ENCODE measurements at regions not wholly inside any gene's neighbourhood (a gene's known extent, or its start where the extent isn't known, plus 50 kb on each side); places are given as distances from the start of the nearest gene placed in this dataset.

DNA sequence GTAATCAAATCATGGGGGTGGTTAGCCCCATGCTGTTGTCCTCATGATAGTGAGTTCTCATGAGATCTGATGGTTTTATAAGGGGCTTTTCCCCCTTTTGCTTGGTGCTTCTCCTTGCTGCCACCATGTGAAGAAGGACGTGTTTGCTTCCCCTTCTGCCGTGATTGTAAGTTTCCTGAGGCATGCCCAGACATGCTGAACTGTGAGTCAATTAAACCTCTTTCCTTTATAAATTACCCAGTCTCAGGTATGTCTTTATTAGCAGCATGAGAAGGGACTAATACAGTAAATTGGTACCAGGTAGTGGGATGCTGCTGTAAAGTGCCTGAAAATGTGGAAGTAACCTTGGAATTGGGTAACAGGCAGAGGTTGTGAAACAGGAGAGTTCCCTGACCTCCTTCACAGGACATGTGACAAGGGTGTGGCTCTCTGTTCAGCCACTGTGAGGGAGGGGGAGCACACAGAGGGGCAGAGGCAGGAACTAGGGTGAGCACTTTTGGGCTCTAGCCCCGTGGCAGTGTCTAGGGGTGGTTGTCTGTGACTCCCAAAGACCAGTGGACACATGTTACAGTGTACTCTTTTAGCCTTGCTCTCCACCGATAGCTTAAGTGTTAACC lies 105.3 kb downstream of the BACH1 start:
- Histone ChIP-seq H3K27ac (ENCODE audit: extremely low read depth, low read depth, low read length) (no peak overlapping the region), H3K9me3 (ENCODE audit: control insufficient read depth, insufficient read depth, low read depth, low read length) (no peaks in the 10 kb centered on the region), H3K36me3 (ENCODE audit: control insufficient read depth in 2 of 2, insufficient read depth in 1 of 2, low read length in 2 of 2) (no peaks in the 10 kb centered on the region), H3K4me1 (ENCODE audit: control insufficient read depth, insufficient read depth, low read length) (no peaks in the 10 kb centered on the region), H3K4me3 (ENCODE audit: low read depth, low read length) (no peak overlapping the region)
- ChIA-PET POLR2A (no interaction called here), CTCF (no interaction called here)
- TF ChIP-seq ZNF830 (tag by site-specific recombination; IDR thresholded peaks at IDR 0.05; ENCODE audit: low read depth), result no peak
- TF ChIP-seq IKZF3 (tag by site-specific recombination; IDR thresholded peaks at IDR 0.05), result no peak
- TF ChIP-seq WT1 (tag by site-specific recombination; IDR thresholded peaks at IDR 0.05), result no peak
- peak; percentile 69 for TF ChIP-seq SETDB1 (IDR thresholded peaks at IDR 0.05; ENCODE audit: insufficient read length, low read length)
- TF ChIP-seq, protein P1, sequence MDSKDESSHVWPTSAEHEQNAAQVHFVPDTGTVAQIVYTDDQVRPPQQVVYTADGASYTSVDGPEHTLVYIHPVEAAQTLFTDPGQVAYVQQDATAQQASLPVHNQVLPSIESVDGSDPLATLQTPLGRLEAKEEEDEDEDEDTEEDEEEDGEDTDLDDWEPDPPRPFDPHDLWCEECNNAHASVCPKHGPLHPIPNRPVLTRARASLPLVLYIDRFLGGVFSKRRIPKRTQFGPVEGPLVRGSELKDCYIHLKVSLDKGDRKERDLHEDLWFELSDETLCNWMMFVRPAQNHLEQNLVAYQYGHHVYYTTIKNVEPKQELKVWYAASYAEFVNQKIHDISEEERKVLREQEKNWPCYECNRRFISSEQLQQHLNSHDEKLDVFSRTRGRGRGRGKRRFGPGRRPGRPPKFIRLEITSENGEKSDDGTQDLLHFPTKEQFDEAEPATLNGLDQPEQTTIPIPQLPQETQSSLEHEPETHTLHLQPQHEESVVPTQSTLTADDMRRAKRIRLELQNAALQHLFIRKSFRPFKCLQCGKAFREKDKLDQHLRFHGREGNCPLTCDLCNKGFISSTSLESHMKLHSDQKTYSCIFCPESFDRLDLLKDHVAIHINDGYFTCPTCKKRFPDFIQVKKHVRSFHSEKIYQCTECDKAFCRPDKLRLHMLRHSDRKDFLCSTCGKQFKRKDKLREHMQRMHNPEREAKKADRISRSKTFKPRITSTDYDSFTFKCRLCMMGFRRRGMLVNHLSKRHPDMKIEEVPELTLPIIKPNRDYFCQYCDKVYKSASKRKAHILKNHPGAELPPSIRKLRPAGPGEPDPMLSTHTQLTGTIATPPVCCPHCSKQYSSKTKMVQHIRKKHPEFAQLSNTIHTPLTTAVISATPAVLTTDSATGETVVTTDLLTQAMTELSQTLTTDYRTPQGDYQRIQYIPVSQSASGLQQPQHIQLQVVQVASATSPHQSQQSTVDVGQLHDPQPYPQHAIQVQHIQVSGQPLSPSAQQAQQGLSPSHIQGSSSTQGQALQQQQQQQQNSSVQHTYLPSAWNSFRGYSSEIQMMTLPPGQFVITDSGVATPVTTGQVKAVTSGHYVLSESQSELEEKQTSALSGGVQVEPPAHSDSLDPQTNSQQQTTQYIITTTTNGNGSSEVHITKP (tag by site-specific recombination; IDR thresholded peaks at IDR 0.05), result peak; percentile 75
- TF ChIP-seq TRIM28 (IDR thresholded peaks at IDR 0.05; ENCODE audit: borderline replicate concordance, low read length), result peak; percentile 66; the same call in 1 of the 2 replicates
- TF ChIP-seq ZIC2 (tag by site-specific recombination; IDR thresholded peaks at IDR 0.05), result no peak

DNA sequence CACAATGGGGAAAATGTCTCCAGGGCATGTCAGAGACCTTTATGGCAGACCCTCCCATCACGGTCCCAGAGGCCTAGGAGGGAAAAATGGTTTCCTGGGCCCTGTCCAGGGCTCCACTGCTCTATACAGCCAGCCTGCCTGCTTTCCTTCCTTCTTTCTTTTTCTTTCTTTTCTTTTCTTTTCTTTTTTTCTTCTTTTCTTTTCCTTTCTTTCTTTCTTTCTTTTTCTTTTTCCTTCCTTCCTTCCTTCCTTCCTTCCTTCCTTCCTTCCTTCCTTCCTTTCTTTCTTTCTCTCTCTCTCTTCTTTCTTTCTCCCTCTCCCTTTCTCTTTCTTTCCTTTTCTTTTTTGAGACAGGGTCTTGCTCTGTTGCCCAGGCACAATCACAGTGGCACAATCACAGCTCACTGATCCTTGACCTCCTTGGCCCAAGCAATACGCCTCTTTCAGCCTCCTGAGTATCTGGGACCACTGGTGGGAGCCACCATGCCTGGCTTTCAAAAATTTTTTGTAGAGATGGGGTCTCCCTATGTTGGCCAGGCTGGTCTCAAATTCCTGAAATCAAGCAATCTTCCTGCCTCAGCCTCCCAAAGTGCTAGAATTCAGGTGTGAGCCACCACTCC lies 106.9 kb downstream of the BACH1 start:
- ChIA-PET CTCF (no interaction called here), POLR2A (no interaction called here)
- H3K27ac ChIP-seq (ENCODE audit: extremely low read depth, low read depth, low read length), result no peak overlapping the region
- TF ChIP-seq ZNF24 (tag by site-specific recombination; IDR thresholded peaks at IDR 0.05) (no peak), ZNF366 (tag by site-specific recombination; conservative IDR thresholded peaks at IDR 0.05) (peak; percentile 84), ZNF121 (tag by site-specific recombination; IDR thresholded peaks at IDR 0.05) (peak; percentile 65; the same call in 1 of the 2 replicates), ZNF362 (tag by site-specific recombination; IDR thresholded peaks at IDR 0.05) (no peak), ZSCAN4 (tag by site-specific recombination; IDR thresholded peaks at IDR 0.05) (no peak), ZFP69B (tag by site-specific recombination; IDR thresholded peaks at IDR 0.05) (no peak), ZNF585B (tag by site-specific recombination; IDR thresholded peaks at IDR 0.05) (peak; percentile 76)
- H3K36me3 ChIP-seq (ENCODE audit: control insufficient read depth in 2 of 2, insufficient read depth in 1 of 2, low read length in 2 of 2), result no peaks in the 10 kb centered on the region
- H3K9me3 ChIP-seq (ENCODE audit: control insufficient read depth, insufficient read depth, low read depth, low read length), result no peaks in the 10 kb centered on the region
- H3K4me3 ChIP-seq (ENCODE audit: low read depth, low read length), result no peak overlapping the region
- no peaks in the 10 kb centered on the region for H3K4me1 ChIP-seq (ENCODE audit: control insufficient read depth, insufficient read depth, low read length)

GRCh38 chr21:29406385-29406784 lies 107.7 kb downstream of the BACH1 start:
- no peaks in the 10 kb centered on the region for H3K9me3 ChIP-seq (ENCODE audit: control insufficient read depth, insufficient read depth, low read depth, low read length)
- no peaks in the 10 kb centered on the region for H3K36me3 ChIP-seq (ENCODE audit: control insufficient read depth in 2 of 2, insufficient read depth in 1 of 2, low read length in 2 of 2)
- ChIA-PET POLR2A (no interaction called here), CTCF (interaction anchor here (0.6 kb wide), 1 partner anchor 134 kb away, joined by 4 read pairs; no protein-coding TSS in a partner anchor)
- H3K27ac ChIP-seq (ENCODE audit: extremely low read depth, low read depth, low read length), result no peak overlapping the region
- no peak overlapping the region for H3K4me3 ChIP-seq (ENCODE audit: low read depth, low read length)
- no peaks in the 10 kb centered on the region for H3K4me1 ChIP-seq (ENCODE audit: control insufficient read depth, insufficient read depth, low read length)
- TF ChIP-seq ZSCAN16 (tag by site-specific recombination; IDR thresholded peaks at IDR 0.05) (no peak), ZNF239 (tag by site-specific recombination; IDR thresholded peaks at IDR 0.05) (no peak), KLF16 (tag by site-specific recombination; IDR thresholded peaks at IDR 0.05) (no peak), ZNF521 (tag by site-specific recombination; IDR thresholded peaks at IDR 0.05) (no peak), ZNF335 (tag by site-specific recombination; conservative IDR thresholded peaks at IDR 0.05) (no peak), ZNF280C (tag by site-specific recombination; IDR thresholded peaks at IDR 0.05) (no peak), ZSCAN5A (tag by site-specific recombination; IDR thresholded peaks at IDR 0.05) (no peak), RBAK (tag by site-specific recombination; IDR thresholded peaks at IDR 0.05) (no peak), ZNF221 (tag by site-specific recombination; IDR thresholded peaks at IDR 0.05; ENCODE audit: borderline replicate concordance) (no peak)

All from HEK293 (cell line).